ENCODE measurements at regions not wholly inside any gene's neighbourhood (a gene's known extent, or its start where the extent isn't known, plus 50 kb on each side); places are given as distances from the start of the nearest gene placed in this dataset.

- no peak for DNase-seq (ENCODE audit: low spot score)
Measured at GRCh38 chr2:125070726-125071505, 1045.8 kb downstream of the CNTNAP5 start.

DNA sequence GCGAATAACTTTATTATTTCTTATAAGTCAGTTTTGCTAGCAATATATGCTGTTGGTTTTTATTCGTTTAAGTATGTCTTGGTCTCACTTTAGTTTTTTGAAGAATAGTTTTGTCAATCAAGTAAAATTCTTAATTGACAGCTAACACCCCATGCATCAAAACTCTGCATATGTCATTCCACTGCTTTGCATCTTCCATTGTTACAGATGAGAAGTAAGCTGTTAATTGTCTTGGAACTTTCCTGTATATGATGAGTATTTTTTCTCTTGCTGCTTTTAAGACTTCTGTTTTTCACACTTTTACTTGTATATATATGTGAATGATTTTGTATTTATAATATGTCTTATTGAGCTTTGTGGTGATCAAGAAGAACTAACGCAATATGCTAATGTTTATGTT is 1048.4 kb downstream of the CNTNAP5 start:
- no peak for DNase-seq (ENCODE audit: low spot score)

DNA sequence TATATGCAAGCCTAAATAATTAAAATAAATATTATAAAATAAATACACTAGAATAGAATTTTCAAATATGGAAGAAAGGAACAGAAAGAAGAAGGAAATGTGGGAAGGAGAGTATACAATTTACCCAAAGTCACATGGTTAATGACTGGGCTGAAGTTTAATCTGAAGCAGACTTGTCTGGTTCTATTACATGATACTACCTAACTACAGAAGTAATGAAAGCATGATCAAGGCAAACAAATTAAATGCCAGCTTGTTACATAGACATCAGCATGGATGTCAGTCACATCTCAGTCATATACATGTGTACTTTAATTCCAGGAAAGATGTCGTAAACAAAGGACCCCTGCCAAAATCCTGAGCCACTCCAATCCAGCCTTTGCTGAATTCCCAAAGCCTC is 1060.8 kb downstream of the CNTNAP5 start:
- DNase-seq (ENCODE audit: low spot score), result no peak

GRCh38 chr2:125086313-125087184 is 1061.5 kb downstream of the CNTNAP5 start:
- no peak for DNase-seq (ENCODE audit: low spot score)

GRCh38 chr2:125092276-125093009 is 1067.4 kb downstream of the CNTNAP5 start:
- DNase-seq (ENCODE audit: low spot score), result no peak

DNA sequence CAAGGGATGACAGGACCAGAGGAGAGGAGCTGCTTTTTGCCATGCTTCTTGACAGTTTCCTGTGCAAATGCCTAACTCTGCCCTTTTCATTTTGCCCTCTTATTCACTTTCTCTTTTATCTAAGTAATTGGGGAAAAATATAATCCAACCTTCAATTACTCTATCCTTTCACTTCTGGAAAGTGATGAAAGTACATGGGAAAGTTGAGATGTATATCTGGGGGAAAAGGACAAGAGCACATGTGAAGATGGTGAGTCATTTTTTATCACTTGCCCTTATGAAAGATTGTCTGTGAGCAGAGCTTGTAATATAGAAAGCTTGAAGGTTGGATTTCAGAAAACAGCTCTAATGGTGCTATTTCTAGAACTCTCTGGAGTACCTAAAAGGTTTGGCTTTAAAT is 1070.7 kb downstream of the CNTNAP5 start:
- no peak for DNase-seq (ENCODE audit: low spot score)

DNA sequence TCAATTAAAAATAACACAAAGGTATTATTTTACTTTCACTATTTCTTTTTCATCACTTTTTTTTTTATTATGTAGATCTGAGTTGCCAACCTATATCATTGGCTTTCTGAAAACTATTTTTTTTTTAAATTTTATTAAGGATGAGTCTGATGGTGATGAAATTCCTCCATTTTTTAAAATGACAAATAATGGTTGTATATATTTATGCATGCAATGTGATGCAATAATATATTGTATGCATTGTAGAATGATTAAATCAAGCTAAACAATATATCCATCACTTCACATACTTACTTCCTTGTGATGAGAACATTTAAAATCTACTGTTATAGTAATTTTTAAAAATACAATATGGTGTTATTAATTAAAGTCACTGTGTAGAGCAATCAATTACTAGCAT is 1081.6 kb downstream of the CNTNAP5 start:
- DNase-seq (ENCODE audit: low spot score), result no peak

DNA sequence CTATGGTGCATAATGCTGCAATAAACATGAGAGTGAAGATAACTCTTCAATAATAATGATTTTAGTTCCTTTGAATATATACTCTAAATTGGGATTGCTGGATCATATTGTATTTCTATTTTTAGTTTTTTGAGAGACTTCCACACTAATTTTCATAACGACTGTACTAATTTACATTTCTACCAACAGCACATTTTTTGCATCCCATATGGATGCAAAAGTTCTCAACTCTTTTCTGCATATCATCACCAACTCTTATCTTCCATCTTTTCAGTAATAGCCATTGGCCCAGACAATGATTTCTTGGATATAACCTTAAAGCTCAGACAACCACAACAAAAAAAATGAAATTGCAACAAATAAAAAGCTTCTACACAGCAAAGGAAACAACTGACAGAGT is 1082.4 kb downstream of the CNTNAP5 start:
- DNase-seq (ENCODE audit: low spot score), result no peak

DNA sequence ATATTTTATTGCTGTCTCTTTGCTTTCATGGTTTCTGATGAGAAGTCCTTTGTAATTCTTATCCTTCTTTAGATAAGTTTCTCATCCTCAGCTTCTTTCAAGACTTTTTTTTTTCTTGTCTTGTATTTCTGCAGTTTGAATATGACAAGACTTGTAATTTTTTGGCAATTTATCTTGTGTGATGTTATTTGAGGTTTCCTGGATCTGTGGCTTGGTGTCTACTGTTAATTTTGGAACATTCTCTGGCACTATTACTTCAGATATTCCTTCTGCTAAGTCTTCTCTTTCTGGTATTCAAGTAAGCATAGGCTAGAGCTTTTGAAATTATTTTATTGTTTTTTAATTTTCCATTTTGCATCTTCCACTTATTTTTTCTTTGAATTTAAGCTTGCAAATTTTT is 1083.2 kb downstream of the CNTNAP5 start:
- no peak for DNase-seq (ENCODE audit: low spot score)

DNA sequence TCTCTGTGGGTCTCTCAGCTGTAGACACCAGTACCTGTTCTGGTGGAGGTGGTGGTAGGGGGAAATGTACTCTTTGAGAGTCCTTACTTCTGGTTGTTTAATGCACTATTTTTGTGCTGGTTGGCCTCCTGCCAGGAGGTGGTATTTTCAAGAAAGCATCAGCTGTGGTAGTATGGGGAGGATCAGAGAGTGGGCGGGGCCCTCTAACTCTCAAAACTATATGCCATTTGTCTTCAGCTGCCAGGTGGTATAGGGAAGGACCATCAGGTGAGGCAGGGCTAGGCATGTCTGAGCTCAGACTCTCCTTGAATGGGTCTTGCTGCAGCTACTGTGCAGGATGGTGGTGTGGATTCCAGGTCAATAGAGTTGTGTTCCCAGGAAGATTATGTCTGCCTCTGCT is 1100.8 kb downstream of the CNTNAP5 start:
- no peak for DNase-seq (ENCODE audit: low spot score)

DNA sequence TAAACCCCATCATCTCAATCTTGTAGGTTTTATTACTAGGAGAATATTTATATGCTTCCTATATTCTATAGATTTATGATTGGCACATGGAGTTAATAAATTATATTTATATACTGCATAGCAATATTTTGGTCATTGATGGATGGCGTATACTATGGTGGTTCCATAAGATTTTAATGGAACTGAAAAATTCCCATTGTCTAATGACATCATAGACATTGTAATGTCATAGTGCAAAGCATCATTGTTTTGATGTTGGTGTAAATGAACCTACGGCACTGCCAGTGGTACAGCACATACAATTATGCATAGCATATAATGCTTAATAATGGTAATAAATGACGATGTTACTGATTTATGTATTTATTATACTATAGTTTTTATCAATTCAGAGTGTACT is 1135.9 kb downstream of the CNTNAP5 start:
- DNase-seq (ENCODE audit: low spot score), result no peak

- no peak for DNase-seq (ENCODE audit: low spot score)
Measured at GRCh38 chr2:125167152-125167551, 1142.1 kb downstream of the CNTNAP5 start.

- DNase-seq (ENCODE audit: low spot score), result no peak
Measured at GRCh38 chr2:125167820-125168219, 1142.7 kb downstream of the CNTNAP5 start.

DNA sequence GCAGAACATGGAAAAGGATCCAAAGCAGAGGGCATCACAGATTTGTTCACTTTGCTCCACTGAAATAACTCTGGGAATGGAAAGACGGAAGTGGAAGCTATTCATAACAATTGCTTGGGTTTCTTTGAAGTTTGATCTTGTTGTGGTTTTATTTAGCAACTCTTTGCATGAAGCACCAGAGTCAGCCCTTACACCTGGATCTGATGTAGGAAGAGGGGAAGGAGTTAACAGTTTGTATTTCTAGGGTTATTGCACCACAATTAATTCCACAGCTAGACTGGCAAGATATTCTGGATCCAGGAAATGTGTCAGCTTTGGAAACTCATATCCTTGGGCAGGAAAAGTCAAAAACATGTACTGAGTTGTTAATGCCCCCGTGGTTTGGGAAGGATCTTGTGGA is 1143.4 kb downstream of the CNTNAP5 start:
- no peak for DNase-seq (ENCODE audit: low spot score)

GRCh38 chr2:125169022-125169763 is 1144.1 kb downstream of the CNTNAP5 start:
- no peak for DNase-seq (ENCODE audit: low spot score)

GRCh38 chr2:125169764-125170146 is 1144.7 kb downstream of the CNTNAP5 start:
- no peak for DNase-seq (ENCODE audit: low spot score)

DNA sequence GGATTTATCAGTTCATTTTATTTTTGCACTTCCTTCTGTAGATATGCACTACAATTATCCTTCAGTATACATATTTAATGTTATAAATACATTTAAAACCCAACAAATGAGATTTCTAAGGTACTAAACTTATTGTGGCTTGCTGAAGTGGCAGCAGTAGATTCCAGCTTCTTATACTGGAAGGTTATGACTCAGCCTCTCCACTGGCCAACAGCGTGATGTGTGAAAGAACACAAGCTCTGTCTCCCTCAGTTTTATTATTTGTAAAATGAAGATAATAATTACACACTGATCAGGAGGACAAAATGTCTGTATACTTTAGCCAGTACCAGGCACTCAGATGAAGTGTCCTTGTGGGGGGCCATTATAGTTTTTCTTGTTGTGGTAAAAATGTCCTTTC is 1147.1 kb downstream of the CNTNAP5 start:
- DNase-seq (ENCODE audit: low spot score), result no peak

- DNase-seq (ENCODE audit: low spot score), result no peak
Measured at GRCh38 chr2:125175415-125175814, 1150.3 kb downstream of the CNTNAP5 start.

DNA sequence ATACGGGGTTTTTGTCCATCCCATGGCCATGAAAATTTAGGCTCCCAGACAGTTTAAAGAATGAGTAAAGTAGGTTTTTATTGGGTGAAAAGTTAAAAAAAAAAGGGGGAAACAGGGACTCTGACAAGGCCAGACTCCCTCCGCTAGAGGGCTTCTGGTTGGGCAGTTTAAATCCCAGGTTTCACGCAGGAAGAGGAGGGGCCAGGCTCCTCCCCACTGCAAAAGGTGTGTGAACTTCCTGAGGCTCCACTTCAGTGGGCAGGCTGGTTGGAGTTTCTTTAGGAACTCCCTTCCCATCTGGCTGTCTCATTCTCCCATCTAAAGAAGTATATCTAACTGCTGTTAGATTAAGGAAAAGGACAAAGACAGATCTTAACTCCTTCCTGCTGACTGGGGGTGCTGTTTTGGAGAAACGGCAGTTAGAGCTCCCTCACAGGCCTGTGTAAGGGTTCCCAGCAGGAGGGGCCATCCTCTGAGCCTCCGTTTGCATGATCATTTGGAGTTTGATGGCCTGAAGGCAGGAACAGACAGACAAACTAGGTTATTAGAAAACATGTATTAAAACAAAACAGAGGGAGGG is 1160.7 kb downstream of the CNTNAP5 start:
- no peak for DNase-seq (ENCODE audit: low spot score)

DNA sequence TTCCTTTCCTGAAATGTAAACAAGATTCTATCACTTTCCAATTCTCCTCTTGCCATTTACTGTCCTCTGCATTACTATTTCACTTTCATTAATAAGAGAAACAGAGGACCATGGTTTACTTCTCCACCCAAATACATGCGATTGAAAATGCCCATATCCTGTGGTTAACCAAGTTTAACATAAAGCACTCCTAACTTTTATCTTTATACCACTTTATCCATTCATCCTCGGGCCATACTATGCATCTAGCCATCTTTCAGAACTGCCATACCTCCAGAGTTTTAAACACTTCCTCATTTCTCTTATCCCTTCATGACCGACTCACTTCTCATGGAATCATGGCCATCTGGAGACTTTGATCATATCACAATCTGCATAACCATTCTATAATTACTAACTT is 1182.3 kb downstream of the CNTNAP5 start:
- no peak for DNase-seq (ENCODE audit: low spot score)

DNA sequence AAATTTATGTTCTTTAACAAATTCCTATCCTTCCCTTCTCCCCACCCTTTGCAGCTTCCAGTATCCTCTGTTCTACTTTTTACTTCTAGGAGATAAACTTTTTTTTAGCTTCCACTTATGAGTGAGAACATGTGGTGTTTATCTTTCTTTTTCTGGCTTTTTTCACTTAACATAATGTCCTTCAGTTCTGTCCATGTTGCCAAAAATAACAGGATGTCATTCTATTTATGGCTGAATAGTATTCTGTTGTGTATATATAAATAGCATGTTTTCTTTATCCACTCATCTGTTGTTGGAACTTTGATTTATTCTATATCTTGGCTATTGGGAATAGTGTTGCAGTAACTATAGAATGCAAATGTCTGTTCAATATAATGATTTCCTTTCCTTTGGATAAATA is 1191.2 kb downstream of the CNTNAP5 start:
- DNase-seq (ENCODE audit: low spot score), result no peak

GRCh38 chr2:125224188-125224587 is 1199.1 kb downstream of the CNTNAP5 start:
- DNase-seq (ENCODE audit: low spot score), result no peak

Data from LoVo (cell line).